HuH-7.5 (cell line): ENCODE measurements at regions not wholly inside any gene's neighbourhood (a gene's known extent, or its start where the extent isn't known, plus 50 kb on each side); places are given as distances from the start of the nearest gene placed in this dataset.
"Not testable (repeated sequence)": the region's sequence is repeated elsewhere in the genome, so short reads cannot be mapped to it uniquely, and the experiment has no call there.

Experiments used
- DNase-seq: peaks from one replicate; pipeline ENCODE4 v3.0.0; 2011; ENCODE audit warnings: low spot score

- not testable (repeated sequence) for DNase-seq
These were observed 64.8 kb upstream of the METTL9 start for GRCh38 chr16:21534561-21534960.

DNA sequence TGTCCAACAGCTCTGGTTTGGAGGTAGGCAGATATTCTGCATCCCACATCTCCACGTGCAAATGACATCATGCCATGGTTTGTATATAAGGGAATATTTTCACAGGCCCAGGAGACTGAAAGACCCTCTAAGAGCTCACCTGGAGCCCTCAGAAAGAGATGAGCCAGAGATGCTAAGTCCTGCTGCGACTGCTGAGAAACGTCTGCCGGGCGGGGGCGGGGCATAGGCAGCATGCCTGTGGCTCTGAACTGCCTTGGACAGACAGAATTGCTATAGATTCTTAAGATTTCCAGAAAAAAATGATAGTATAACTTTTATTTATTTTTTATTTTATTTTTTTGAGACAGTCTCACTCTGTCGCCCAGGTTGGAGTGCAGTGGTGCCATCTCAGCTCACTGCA, 64.2 kb upstream of the METTL9 start:
- DNase-seq = not testable (repeated sequence)

GRCh38 chr16:21536740-21537139, 62.6 kb upstream of the METTL9 start:
- not testable (repeated sequence) for DNase-seq

GRCh38 chr16:21537598-21537997, 61.8 kb upstream of the METTL9 start:
- not testable (repeated sequence) for DNase-seq

DNA sequence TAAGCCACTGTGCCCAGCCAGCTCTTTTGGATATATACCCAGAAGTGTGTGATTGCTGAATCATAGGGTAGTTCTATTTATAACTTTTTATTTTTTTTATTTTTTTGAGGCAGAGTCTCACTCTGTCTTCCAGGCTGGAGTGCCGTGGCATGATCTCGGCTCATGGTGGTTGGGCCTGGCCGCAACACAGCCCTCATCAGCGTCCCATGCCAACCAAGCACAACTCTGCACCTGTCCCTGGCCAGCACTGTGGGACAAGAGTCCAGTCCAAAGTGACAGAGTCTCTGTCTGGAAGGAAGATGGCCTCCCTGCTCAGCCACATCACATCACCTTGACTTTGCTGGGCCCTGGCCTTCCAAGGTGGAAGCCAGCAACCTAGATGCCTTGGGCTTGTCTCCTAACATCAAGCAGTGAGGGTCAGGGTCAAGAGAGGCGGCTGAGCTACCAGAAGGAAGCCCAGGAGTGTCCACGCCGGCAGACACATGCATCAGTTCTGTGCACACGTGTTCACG, 60.2 kb upstream of the METTL9 start:
- not testable (repeated sequence) for DNase-seq

- DNase-seq = not testable (repeated sequence)
These were observed 58.5 kb upstream of the METTL9 start for GRCh38 chr16:21540770-21541433.

- DNase-seq = not testable (repeated sequence)
These were observed 57.7 kb upstream of the METTL9 start for GRCh38 chr16:21541611-21542051.

DNA sequence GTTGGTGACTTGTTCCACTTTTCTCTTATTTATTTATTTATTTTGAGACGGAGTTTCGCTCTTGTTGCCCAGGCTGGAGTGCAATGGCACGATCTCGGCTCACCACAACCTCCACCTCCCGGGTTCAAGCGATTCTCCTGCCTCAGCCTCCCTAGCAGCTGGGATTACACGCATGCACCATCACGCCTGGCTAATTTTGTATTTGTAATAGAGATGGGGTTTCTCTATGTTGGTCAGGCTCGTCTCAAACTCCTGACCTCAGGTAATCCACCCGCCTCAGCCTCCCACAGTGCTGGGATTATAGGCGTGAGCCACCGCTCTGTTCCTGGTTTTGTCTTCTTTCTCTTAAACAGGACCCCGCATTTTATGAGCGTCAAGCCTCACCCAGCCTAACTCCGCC, 57.3 kb upstream of the METTL9 start:
- DNase-seq = not testable (repeated sequence)

GRCh38 chr16:21542491-21543124, 56.8 kb upstream of the METTL9 start:
- DNase-seq = not testable (repeated sequence)

DNA sequence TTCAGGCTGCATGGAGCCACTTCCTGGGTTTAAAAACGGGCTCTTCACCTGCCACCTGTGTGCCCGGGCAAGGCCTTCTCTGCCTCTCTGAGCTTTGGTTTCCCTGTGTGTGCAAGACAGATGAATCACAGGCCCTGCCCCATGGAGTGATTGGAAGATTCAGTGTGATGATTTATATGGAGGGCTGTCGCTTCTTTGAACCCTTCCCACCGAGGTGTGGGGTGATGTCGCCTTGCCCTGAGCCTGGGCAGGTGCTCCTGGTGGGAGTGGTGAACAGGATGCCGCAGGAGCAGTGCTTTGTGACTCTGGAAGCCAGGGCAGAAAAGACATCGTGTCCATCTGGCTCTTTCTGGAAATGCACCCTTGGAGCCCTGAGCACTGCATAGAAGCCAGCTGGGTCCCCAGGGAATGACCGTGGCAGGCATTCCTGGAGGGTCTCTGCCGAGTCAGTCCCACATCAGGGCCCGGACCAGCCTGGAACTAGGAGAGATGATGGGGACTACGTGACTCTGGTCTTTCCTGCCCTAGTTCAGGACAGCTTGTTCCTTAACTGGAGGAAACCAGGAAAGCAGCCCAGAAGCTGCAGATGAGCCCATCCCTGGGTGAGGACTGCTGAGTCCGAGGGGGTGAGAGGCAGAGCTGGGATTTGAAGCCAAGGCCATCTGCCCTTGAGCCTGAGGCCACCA, 56.1 kb upstream of the METTL9 start:
- not testable (repeated sequence) for DNase-seq

GRCh38 chr16:21545664-21546326, 53.6 kb upstream of the METTL9 start:
- DNase-seq = not testable (repeated sequence)

- not testable (repeated sequence) for DNase-seq
These were observed 50.0 kb upstream of the METTL9 start for GRCh38 chr16:21549396-21549795.
